NCI-H1417 (cell line): ENCODE measurements at regions not wholly inside any gene's neighbourhood (a gene's known extent, or its start where the extent isn't known, plus 50 kb on each side); places are given as distances from the start of the nearest gene placed in this dataset.
"Not testable (repeated sequence)": the region's sequence is repeated elsewhere in the genome, so short reads cannot be mapped to it uniquely, and the experiment has no call there.

Source experiments
- DNase-seq, 3 experiments: peaks; one replicate each; lab custom pipeline; 2025; lab: John Stamatoyannopoulos, UW

DNA sequence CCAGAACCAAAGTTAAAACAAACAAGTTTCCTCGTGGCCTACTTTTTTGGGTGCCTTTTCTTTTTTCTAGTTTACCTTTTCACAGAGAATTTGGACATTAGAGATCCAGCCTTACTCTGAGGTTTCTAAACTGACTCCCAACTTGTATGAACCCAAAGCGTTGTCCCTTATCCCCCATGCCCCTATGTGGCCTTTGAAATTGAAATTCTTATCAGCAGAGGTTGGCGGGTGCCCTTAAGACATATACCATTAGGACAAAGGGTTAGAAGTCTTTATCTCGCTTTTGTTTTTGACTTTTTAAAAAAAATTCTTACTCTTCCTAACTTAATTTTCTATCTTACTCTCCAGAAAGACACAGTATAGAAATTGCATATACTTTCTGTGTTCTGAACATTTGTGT is 76.3 kb upstream of the C7orf33 start:
- no peak for DNase-seq

GRCh38 chr7:148515237-148515636 is 75.3 kb upstream of the C7orf33 start:
- DNase-seq, result no peak

GRCh38 chr7:148515728-148516695 is 74.6 kb upstream of the C7orf33 start:
- peak in 1 of 3 experiments; percentile 26 for DNase-seq

DNA sequence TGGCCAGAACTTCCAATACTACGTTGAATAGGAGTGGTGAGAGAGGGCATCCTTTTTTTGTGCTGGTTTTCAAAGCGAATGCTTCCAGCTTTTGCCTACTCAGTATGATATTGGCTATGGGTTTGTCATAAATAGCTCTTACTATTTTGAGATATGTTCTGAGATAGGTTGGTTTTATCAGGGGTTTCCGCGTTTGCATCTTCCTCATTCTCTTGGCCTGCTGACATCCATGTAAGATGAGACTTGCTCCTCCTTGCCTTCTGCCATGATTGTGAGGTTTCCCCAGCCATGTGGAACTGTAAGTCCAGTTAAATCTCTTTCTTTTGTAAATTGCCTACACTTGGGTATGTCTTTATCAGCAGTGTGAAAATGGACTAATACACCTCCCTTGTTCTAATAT is 71.2 kb upstream of the C7orf33 start:
- not testable (repeated sequence) for DNase-seq

DNA sequence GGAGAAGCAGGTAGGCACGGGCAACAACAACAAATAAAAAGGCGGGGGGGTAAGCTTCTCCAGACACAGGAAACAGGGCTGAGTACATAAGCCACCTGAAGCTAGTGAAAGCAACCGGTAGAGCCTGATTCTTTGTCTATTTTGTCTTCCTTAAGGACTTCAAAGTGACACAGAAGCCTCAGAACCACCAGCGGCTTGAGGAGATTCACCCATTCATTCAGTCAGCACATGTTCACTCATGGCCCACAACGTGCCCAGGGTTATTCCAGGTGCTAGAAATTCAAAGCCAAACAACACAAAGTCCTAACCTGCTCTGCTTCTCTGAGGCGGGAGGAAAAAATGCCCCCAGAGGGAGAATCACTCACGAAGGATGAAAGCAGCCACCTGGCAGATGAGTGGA is 69.3 kb upstream of the C7orf33 start:
- no peak for DNase-seq

GRCh38 chr7:148523550-148523949 is 67.0 kb upstream of the C7orf33 start:
- no peak for DNase-seq

GRCh38 chr7:148524479-148525224 is 65.9 kb upstream of the C7orf33 start:
- no peak for DNase-seq

DNA sequence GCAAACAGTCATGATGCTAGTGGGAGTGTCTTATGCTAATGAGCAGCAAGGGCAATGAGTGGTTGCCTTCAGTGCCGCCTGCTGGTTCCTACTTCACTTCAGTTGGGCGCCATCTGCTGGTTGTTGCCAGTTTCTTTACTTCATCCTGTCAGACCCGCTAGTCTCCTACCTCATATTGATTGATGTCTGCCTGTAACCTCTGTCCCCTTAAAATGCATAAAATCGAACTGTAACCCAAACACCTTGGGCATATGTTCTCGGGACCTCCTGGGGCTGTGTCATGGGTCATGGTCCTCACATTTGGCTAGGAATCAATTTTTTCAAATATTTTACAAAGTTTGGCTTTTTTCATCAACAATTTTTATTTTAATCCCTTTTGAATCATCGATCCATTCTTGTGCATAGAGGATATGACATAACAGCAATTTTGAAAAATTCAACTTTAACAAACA is 62.8 kb upstream of the C7orf33 start:
- peak; percentile 64 to 85 (median 80) for DNase-seq

GRCh38 chr7:148535217-148535616 is 55.3 kb upstream of the C7orf33 start:
- DNase-seq, result peak in 2 of 3 experiments; percentile 48 to 79

DNA sequence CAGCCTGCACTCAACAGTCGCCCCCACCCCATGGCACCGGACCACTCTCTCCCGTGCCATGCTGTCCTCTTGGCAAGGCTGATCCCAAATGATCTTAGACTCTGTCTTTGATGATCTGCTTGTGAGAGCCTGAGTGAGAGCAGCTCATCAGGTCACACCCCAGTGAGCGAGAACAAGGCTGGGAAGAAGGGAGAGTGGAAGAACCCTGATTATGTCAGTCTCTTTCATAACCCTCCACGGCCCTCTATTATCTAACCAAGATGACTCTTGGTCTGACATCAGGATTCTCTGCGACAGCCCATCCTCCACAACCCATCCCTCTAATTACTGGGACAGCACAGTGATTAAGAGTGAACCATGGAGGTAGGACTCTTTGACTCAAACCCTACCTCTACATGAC is 53.1 kb upstream of the C7orf33 start:
- peak in 1 of 3 experiments; percentile 7 for DNase-seq

DNA sequence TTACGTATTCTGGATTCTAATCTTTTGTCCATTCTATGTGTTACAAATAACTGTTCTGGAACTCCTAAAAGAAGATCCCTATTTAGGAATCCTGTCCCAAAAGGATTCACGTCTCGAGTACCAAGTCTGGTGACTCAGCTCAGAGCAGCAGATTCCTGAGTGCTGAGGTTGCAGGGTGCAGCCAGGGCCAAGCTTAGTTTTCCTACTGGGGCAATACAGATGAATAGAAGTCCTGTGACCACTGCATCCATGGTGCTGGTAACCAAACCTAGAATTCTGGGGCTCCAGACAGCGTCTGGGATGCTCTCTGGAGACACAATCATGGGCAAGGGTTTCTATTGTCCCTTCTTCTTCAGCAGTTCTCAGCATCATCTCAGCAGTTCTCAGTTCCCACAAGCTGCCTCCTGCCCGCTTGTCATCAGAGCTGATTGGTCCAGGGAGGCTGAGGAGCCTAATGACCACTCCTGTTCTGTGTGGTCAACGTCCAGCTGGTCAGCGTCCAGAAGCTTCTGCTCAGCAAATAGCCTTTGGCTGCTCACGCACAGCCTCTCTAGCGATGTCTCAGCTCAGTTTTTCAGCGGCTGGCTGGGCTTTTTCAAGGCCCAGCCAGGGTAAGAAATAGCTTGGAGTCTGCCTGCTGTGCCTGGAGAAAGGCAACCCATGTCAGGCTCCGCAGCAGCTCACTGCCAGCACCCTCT is 50.4 kb upstream of the C7orf33 start:
- DNase-seq, result no peak
